Mucosa of descending colon (tissue), 3 donors: ENCODE measurements at regions not wholly inside any gene's neighbourhood (a gene's known extent, or its start where the extent isn't known, plus 50 kb on each side); places are given as distances from the start of the nearest gene placed in this dataset.

Experiments
- ATAC-seq: fragments of 200-7000 bp; cut with Tn5 transposase; one replicate; pipeline ENCODE4 v1.9.1; 2020; ENCODE audit warnings: mild to moderate bottlenecking, moderate library complexity
- DNase-seq, 3 donors: peaks; one replicate each; pipeline ENCODE4 v3.0.0-alpha.2; 2020
- H3K36me3 ChIP-seq: fragments of 200-600 bp; one replicate; pipeline ENCODE4 v1.8.0; 2021; ENCODE audit warnings: low read depth, mild to moderate bottlenecking
- H3K4me1 ChIP-seq: fragments of 200-600 bp; one replicate; pipeline ENCODE4 v1.8.0; 2021; ENCODE audit warnings: low read depth, mild to moderate bottlenecking
- H3K4me3 ChIP-seq: fragments of 200-600 bp; one replicate; pipeline ENCODE4 v1.8.0; 2021; ENCODE audit warnings: mild to moderate bottlenecking
- H3K9me3 ChIP-seq: fragments of 200-600 bp; one replicate; pipeline ENCODE4 v1.8.0; 2021; ENCODE audit warnings: mild to moderate bottlenecking
- intact Hi-C, 2 donors: fragments of 100-400 bp; cut with DNase I in 1 of 2; cut with micrococcal nuclease in 1 of 2; formaldehyde crosslinking; loops; one replicate each; pipeline versions ENCODE4 v1.11.0 to v1.11.1; 2022; cut with DNase I, micrococcal nuclease
- TF ChIP-seq, protein P1 (sequence below): fragments of 200-600 bp; IDR thresholded peaks from one replicate; pipeline ENCODE4 v1.8.0; 2022; ENCODE audit warnings: antibody characterized with exemption, mild to moderate bottlenecking
- donor health status: DM: no; HTN: no; CAD: no; lungs with moderate emphysema.
- donor health status: DM: no; HTN: no; CAD: no.
- donor health status: DM: no; HTN: yes; CAD: no.

DNA sequence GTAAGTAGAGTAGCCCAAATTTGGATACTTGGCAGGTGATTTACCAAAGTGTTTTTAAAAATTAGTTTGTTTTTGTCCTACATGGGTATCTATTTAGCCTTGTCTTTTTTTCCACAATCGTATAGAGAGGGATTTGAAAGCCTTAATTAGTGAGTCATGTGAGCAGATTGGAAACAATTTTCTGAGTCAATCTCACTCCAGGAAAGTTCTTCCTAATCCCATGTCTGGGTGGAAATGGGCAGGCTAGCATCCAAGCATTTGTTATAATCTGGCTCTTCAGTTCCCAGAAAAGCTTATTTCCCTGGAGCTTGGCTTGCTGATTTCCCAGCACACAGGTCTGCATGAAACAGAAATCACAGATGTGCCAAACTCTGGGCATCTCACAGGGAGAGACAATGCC is 426.9 kb upstream of the BOD1L1 start:
- Histone ChIP-seq H3K4me1 (no peaks in the 10 kb centered on the region), H3K9me3 (no peaks in the 10 kb centered on the region), H3K36me3 (no peaks in the 10 kb centered on the region), H3K4me3 (no peak overlapping the region)
- no peak for ATAC-seq
- intact Hi-C loops = no loop called here
- TF ChIP-seq, protein P1, sequence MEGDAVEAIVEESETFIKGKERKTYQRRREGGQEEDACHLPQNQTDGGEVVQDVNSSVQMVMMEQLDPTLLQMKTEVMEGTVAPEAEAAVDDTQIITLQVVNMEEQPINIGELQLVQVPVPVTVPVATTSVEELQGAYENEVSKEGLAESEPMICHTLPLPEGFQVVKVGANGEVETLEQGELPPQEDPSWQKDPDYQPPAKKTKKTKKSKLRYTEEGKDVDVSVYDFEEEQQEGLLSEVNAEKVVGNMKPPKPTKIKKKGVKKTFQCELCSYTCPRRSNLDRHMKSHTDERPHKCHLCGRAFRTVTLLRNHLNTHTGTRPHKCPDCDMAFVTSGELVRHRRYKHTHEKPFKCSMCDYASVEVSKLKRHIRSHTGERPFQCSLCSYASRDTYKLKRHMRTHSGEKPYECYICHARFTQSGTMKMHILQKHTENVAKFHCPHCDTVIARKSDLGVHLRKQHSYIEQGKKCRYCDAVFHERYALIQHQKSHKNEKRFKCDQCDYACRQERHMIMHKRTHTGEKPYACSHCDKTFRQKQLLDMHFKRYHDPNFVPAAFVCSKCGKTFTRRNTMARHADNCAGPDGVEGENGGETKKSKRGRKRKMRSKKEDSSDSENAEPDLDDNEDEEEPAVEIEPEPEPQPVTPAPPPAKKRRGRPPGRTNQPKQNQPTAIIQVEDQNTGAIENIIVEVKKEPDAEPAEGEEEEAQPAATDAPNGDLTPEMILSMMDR = no peak
- DNase-seq = no peak

DNA sequence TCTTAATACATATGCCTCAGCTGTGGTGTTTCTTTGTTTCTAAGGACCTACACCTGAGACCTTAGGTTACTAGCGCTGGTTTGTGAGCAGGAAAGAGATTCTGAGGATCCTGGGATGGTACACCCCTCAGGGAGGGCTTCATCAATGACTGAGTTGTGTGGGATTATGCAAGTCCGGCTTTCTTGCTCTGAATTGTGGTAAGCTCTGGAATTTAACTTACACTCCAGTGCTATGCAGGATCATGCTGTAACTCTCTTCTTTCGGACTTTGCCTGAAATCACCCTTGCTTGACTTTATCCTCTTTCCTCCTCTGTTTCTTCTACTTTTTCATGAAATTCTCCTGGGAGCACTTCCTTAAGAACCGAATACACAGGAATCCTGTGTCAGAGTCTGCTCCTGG is 431.5 kb upstream of the BOD1L1 start:
- ATAC-seq = no peak
- no peaks in the 10 kb centered on the region for H3K9me3 ChIP-seq
- H3K4me3 ChIP-seq = no peak overlapping the region
- no peaks in the 10 kb centered on the region for H3K4me1 ChIP-seq
- DNase-seq = no peak
- intact Hi-C loops = no loop called here
- no peaks in the 10 kb centered on the region for H3K36me3 ChIP-seq
- TF ChIP-seq, protein P1 = no peak

DNA sequence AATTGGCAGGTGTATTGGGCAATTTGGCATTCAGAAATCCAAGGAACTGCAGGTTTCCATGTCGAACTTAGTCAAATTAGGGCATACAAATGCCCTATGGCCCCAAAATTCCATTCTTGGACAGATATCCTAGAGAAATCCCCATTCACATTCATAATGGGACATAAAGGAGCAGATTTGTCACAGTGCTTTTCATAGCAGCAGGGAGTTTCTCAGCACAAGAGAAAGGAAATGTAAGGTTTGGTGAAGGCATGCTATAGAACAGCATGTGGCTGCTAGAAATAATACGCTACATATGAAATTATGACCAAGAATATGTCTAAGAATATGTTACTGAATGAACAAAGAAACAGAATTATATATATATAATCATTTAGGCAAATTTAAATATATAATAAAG is 437.5 kb upstream of the BOD1L1 start:
- DNase-seq (no peak), ATAC-seq (no peak)
- Histone ChIP-seq H3K4me3 (no peak overlapping the region), H3K9me3 (no peaks in the 10 kb centered on the region), H3K4me1 (no peaks in the 10 kb centered on the region), H3K36me3 (no peaks in the 10 kb centered on the region)
- intact Hi-C loops = no loop called here
- TF ChIP-seq, protein P1 = no peak

DNA sequence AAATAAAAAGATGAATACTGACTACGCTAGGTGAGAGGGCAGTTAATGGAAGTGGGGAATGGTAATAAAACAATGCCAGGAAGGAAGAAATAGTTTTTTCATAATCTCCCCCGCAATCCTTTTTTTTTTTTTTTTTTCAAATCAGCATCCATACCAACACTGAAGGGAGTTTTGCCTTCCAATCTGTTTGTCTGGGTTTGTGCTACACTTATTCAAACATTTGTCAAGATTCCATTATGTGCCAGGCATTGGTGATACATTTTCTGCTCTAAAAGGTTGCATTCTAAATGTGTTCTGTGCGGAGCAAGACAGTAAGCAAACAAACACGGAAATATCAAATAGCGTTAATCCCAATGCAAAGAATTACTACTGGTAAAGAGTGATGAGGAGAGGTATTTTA is 437.9 kb upstream of the BOD1L1 start:
- ATAC-seq (no peak), DNase-seq (no peak)
- no peaks in the 10 kb centered on the region for H3K36me3 ChIP-seq
- TF ChIP-seq, protein P1 = no peak
- H3K4me3 ChIP-seq = no peak overlapping the region
- no peaks in the 10 kb centered on the region for H3K4me1 ChIP-seq
- H3K9me3 ChIP-seq = no peaks in the 10 kb centered on the region
- intact Hi-C loops = no loop called here

DNA sequence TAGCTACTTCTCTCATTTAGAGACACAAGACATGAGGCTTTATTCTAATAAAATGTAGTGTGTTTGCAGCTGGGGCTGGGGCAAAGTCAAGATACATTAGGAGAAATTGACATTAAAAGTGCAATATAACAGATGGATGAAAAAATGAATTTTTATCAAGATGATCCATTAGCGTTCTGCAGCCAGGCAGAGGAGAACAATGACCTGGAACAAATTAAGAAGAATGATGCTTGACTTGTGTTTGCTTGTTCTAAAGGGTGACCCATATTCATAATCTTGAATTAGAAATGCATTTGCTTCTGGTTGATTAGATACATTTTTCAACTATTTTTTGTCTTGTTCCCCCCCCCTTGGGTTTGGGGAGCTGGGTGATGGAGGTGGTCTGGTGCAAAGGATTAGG is 439.5 kb upstream of the BOD1L1 start:
- intact Hi-C loops = no loop called here
- H3K9me3 ChIP-seq = peaks cover 12% of the 10 kb centered on the region
- ATAC-seq (no peak), DNase-seq (no peak)
- no peak overlapping the region for H3K4me3 ChIP-seq
- no peaks in the 10 kb centered on the region for H3K4me1 ChIP-seq
- H3K36me3 ChIP-seq = no peaks in the 10 kb centered on the region
- TF ChIP-seq, protein P1 = no peak

DNA sequence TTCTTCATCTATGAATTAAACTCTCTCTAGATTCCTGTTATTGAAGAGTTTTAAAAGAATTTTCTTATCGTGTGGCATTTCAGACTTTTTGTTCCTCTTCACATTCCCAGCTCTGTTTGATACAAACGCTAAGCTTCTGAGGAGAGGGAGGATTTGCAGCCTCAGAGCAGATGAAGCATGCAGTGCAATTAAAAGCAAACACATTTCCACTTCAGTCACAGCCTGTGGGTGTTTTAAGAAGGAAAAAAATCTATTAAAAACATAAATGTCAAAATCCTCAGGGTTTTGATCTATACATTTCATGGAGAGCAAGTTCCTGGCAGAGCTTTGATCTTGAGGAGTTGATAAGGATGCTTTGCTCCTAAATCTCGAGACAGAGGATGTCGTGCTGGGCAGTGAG is 442.4 kb upstream of the BOD1L1 start:
- no peak for ATAC-seq
- intact Hi-C loops = no loop called here
- no peak for DNase-seq
- Histone ChIP-seq H3K4me3 (no peak overlapping the region), H3K4me1 (no peaks in the 10 kb centered on the region), H3K9me3 (peaks cover 34% of the 10 kb centered on the region), H3K36me3 (no peaks in the 10 kb centered on the region)
- TF ChIP-seq, protein P1 = no peak
